AML-193 (cell line): ENCODE measurements at regions not wholly inside any gene's neighbourhood (a gene's known extent, or its start where the extent isn't known, plus 50 kb on each side); places are given as distances from the start of the nearest gene placed in this dataset.
"Not testable (repeated sequence)": the region's sequence is repeated elsewhere in the genome, so short reads cannot be mapped to it uniquely, and the experiment has no call there.

Experiments
- DNase-seq, 2 experiments: peaks; one replicate each; lab custom pipeline; 2025; lab: John Stamatoyannopoulos, UW

GRCh38 chr17:77341069-77341541 lies 200.3 kb downstream of the SEC14L1 start:
- no peak for DNase-seq

DNA sequence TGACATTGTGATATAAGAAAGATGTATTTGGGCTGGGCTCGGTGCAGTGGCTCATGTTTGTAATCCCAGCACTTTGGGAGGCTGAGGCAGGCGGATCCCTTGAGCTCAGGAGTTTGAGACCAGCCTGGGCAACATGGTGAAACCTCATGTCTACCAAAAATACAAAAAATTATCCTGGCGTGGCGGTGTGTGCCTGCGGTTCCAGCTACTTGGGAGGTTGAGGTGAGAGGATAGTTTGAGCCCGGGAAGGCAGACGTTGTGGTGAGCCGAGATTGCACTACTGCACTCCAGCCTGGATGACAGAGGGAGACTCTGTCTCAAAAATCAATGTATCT lies 201.9 kb downstream of the SEC14L1 start:
- DNase-seq, result not testable (repeated sequence)

DNA sequence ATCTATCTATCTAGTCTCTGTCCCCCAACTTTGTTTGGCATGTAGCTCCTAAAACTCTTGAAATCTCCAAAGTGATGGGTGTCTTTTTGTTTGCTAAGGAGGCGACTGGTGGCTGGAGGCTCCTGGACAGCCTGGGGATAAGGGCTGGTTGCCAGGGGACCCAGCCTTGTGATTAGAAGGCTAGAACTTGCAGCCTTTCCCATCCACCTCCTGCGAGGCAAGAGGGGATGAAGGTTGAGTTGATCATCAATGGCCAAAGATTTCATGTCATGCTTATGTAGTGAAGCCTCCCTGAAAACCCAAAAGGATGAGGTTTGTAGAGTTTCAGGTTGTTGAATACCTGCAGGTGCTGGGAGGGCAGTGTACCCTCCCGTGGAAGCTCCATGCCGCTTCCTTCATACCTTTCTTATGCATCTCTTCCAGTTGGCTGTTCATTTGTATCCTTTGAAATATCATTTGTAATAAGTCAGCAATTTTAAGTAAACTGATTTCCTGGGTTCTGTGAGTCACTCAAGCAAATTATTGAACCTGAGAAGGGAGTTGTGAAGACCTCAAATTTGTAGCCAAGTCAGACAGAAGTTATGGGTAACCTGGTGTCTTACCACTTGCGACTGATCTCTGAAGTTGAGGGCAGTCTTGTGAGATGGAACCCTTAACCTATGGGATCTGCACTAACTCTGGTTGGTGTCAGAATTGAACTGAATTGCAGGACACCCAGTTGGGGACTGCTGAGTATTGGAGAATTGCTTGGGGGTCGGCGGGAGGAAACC lies 202.4 kb downstream of the SEC14L1 start:
- DNase-seq, result no peak

GRCh38 chr17:77344038-77344437 lies 203.3 kb downstream of the SEC14L1 start:
- DNase-seq, result no peak

DNA sequence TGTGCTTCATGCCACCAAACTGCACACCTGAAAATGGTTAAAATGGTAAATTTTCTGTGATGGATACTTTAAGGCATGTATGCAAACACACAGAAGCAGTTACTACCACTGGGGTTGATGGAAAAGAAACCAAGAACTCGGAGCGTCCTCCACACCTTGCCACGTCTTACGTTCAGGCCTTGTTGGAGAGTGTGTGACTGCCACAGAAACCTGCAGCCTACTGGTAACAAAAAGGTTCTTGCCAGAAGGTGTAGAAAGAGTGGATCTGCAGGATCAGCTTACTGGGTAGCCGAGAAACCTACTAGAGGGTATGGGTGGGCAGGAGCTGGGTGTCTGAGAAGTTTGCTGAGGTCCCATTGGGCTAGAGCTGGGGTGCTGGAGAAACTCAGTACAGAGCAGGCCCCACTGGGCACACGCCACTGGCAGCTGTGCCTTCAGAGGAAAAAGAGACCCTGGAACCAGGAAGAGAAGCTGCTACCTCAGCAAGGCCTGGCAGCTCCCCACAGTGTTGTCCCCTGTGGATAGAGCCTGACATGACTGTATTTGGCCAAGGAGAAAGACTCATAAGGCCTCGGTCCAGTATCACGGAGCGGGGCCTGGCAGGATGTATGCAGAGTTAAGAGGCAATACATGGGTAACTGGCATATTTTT lies 204.6 kb downstream of the SEC14L1 start:
- no peak for DNase-seq

GRCh38 chr17:77346765-77347164 lies 206.0 kb downstream of the SEC14L1 start:
- no peak for DNase-seq

DNA sequence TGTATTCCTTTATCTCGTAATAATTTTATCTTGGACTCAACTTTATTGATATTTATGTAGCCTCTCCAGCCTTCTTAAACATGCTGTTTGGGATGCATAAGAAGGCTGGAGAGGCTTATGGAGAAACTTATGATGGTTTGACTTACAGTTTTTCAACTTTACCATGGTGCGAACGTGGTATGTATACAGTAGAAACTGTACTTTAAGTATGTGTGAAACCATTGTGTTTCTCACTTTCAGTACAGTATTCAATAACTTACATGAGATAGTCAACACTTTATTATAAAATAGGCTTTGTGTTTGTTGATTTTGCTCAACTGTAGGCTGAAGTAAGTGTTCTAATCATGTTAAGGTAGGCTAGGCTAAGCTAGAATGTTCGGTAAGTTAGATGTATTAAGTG lies 206.8 kb downstream of the SEC14L1 start:
- DNase-seq, result no peak

DNA sequence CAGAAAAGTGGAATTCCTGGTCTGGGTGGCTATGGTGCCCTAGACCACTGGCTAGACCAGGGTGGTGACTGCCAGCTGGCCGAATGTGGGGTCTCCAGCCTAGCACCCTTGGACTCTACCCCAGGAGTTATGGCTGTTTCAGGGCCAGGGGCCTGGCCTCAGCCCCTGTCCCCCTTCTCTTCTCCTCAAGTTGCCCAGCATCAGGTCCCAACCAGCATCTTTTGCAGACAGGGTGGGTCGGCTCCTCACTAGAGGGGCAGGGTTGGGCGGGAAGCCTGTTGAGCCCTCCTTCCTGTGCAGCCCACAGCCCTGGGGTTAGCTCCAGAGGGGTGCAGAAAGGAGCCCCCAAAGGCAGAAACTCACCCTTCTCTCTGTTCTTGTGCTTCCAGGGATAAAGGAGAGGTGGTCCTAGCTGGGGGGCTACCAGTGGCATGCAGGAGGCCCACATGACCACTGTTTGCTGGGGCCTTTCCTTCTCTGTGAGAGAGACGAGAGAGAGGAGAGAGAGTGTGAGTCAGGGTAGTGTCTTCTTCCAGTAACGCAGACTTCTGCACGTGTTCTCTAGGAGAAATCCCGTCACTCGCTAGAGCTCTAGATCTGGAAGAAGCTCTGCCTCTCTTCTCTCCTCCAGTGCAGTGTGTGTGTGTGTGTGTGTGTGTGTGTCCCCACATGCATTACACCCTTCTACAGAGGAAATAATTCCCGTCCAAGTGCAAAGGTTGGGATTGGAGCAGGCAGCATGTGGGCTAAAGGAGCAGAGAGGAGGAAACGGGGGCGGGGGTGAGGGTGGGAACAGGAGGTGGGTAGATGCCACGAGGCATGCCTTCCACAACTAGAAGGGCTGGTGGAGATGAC lies 209.4 kb downstream of the SEC14L1 start:
- no peak for DNase-seq

GRCh38 chr17:77352441-77352840 lies 211.7 kb downstream of the SEC14L1 start:
- no peak for DNase-seq

DNA sequence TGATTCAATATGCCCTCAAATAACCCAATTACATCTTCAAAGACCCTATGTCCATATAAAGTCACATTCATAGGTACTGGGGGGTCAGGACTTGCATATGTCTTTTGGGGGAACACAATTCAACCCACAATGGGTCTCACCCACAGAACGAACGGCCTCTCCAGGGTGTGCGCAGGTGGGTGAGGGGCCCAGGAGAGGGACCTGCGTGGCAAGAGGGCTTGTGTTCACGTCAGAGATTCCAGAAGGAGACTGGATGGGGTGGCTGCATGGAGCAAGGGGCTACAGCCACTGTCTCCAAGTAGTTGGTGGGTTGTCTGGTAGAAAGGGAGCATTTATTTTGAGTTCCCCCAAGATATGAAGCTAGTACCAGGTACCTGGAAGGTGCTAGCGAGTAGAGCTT lies 212.2 kb downstream of the SEC14L1 start:
- DNase-seq, result no peak

DNA sequence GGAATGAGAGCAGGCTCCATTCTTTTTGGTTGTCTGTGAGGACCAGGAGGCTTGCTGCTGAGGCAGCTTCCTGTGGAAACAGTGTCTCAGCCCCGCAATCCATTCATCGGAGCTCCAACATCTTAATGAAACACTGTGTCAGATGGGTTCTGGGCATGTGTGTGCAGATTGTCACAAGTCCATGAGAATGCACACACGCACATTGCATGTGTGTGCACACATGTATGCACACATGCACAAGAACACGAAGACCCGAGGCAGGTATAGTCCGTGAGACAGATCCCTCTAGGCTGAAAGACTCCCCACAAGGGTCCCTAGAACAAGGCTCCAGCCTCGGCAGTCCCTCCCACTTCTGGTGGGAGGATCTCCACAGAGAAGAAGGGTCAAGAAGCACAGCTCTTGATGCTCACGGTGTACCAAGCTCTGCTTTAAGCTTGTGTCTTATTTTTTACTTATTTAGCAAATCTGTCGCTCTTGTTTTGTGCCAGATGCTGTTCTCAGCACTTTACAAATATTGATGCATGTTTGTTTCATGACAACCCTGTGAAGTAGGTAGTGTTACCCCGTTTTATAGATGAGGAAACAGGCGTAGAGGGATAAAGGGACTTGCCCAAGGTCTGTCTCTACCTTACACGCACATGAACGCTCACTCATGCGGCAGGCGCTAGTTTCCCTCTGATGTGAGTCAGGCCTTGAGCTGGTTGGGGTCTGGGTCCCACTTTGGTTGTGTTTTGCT lies 213.1 kb downstream of the SEC14L1 start:
- DNase-seq, result no peak

DNA sequence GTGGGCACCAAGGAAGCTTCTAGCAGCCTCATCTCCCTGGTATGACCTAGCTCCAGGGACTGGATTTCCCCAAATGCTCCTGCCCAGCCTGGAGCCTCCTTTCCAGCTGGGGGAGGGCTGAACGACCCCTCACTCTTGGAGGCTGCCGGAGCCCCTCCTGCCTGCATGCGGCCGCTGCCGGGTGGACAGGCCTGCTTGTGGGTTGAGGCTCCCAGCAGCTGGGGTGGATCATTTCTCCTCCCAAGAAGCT lies 213.6 kb downstream of the SEC14L1 start:
- no peak for DNase-seq

- no peak for DNase-seq
Observed at GRCh38 chr17:77354670-77355455, 214.1 kb downstream of the SEC14L1 start.

DNA sequence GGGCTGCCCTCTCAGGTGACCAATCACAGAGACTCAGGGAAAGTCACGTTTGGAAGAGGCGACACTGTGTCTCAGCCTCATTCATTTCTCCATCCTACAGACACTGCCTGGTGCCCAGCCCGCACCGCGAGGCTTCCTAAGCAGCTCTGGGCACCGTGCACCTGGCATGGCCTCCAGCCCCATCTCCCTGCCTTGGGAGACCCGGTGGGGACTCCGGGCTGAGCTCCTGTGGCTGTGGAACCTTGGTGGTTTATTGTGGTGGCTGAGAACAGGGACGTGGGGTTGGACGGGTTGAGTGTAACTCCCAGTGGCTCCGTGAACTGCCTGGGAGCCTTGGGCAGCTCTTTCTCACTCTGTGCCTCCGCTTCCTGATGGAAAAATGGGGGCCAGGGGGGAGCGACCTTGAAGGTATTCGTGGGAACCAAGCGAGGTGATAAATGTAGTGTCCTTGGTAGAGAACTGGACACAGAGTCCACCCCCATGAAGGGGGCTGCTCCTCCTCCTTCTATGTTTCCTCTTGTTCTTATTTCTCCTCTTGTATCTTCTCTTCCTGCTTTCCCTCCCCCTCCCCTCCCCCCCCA lies 215.4 kb downstream of the SEC14L1 start:
- no peak for DNase-seq

DNA sequence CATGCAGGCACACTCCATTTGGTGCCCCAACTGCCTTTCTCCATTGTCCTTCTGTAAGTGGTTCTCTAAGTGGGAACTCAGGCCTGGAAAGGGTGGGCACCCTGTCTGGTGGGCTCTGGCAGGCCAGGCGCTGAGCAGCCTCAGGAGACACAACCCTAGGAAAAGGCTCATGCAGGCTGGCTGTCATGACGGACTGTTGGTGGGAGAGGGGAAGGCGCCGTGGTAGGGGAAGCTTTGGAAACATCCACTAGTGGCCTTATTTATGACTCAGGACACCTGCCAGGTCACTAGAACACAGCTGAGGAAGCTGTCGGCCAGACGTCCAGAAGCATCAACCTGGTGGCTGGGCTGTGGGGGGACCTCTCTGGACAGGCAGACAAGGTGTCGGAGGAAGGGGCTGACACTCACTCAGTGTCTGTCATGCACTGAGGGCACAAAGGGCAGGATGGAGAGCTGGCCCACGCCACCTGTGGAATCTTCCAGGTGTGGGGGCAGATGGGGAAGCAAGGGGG lies 216.0 kb downstream of the SEC14L1 start:
- DNase-seq, result no peak

GRCh38 chr17:77358801-77359200 lies 218.0 kb downstream of the SEC14L1 start:
- DNase-seq, result no peak

GRCh38 chr17:77359236-77359635 lies 218.5 kb downstream of the SEC14L1 start:
- DNase-seq, result no peak

DNA sequence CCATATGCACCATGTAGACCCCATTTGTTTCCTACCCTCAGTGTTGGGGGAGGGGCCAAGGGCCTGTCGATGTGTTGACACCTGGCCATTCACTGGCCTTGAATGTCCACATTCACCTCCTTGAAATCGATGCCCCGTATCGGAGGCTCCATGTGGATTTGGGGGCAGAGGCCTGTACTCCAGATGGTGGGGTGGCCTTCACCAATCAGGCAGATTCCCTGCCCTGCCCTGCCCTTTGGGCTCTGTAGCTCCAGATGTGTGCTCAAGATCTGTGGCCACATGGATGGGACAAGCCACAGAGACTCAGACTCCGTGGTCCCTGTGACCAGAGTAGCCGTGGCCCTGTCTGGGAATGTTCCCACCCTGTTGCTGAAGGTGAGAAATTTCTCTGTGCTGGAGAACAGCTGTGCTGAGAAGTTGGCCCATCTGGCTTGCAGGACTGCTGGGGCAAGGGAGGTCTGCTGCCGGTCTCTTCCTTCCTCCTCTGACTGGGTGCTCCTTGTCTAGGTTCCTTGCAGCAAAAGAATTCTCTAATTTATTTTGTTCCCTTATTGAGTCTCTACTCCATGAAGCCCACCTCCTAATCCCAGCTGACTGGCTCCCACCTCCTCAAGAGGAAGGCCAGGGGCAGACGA lies 221.3 kb downstream of the SEC14L1 start:
- no peak for DNase-seq

DNA sequence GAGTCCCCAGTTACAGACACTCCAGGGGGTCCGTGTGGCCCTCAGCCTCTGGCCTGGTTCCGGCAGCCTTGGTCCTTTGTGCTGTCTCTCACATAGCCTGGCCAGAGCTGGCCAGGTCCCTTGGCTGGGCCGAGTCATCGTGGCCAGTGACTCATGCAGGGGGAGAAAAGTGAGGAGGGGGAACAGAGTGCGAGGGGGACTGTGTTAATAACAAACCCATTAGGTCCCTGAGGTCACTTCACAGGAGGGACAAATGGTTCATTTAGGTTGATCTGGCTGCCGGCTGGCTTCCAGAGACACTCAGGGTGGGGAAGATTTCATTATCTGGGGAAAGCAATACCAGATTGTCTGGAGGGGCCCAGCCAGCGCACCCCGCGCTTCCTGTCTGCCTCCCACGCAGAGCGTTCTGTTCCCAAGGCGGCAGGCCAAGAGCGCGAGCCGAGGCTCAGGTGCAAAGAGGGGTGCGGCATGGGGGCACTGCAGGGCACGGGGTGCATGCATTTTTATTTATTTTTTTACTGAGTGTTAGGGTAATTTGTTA lies 223.1 kb downstream of the SEC14L1 start:
- no peak for DNase-seq

DNA sequence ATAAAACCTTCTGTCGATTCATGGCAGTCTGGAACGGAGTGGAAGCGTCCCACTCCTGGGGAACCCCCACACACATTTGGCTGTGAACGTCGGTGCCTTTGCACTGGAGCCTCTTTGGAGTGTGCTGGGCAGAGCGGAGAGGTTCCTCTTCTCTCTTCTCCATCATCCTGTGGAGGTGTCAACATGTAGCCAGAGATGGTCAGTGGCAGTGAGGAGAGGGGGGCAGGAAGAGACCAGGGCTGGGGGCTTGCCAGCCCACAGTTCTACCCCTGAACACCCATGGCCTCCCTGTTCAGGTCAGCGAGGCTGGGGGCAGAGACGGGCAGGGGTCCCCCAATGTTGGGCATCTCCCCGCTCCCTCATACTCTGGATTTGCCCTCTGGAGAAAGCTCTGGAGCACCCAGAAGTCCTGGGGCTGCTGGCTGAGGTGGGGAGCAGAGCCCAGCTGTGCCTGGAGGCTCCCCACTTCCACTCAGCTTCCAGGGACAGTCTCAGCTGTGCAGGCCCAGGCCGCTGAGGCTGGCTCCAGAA lies 223.7 kb downstream of the SEC14L1 start:
- no peak for DNase-seq
